ENCODE measurements at regions not wholly inside any gene's neighbourhood (a gene's known extent, or its start where the extent isn't known, plus 50 kb on each side); places are given as distances from the start of the nearest gene placed in this dataset.

DNA sequence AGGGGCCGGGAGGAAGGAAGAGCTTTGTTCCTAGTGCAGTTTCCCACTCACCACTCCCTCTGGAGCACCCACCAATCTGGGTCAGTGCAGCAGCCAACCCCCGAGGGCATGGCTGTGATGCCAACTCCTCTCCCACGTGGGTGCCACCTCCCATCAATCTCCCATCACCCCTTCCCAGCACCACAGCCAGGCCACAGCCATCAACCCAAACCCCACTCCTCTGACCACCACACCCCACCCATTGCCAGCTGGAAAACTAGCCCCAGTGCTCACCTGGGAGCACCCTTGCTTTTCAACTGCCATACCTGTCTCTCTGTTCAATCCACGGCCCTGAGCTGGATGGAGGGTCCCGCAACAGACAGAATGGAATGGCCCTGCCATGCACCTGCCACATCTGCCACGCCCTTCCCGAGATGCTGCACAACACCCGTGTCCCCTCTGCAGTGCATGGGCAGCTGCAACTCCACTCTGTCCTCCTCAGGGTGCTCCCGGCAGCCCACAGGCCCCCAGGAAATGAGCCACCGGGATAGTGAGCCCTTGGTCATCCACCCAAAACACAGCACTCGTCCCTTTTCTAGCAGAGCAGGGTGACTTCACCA, 112.4 kb upstream of the ID2 start:
- H3K36me3 ChIP-seq, result no peaks in the 10 kb centered on the region
- no peak for DNase-seq
- no peaks in the 10 kb centered on the region for H3K4me1 ChIP-seq
- H3K27me3 ChIP-seq, result no peaks in the 10 kb centered on the region
- no peak for TF ChIP-seq POLR2A (IDR thresholded peaks at IDR 0.05)
- TF ChIP-seq, protein P1, sequence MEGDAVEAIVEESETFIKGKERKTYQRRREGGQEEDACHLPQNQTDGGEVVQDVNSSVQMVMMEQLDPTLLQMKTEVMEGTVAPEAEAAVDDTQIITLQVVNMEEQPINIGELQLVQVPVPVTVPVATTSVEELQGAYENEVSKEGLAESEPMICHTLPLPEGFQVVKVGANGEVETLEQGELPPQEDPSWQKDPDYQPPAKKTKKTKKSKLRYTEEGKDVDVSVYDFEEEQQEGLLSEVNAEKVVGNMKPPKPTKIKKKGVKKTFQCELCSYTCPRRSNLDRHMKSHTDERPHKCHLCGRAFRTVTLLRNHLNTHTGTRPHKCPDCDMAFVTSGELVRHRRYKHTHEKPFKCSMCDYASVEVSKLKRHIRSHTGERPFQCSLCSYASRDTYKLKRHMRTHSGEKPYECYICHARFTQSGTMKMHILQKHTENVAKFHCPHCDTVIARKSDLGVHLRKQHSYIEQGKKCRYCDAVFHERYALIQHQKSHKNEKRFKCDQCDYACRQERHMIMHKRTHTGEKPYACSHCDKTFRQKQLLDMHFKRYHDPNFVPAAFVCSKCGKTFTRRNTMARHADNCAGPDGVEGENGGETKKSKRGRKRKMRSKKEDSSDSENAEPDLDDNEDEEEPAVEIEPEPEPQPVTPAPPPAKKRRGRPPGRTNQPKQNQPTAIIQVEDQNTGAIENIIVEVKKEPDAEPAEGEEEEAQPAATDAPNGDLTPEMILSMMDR (IDR thresholded peaks at IDR 0.05), result no peak
- H3K9me3 ChIP-seq, result no peaks in the 10 kb centered on the region
- H3K27ac ChIP-seq, result no peak overlapping the region
- H3K4me3 ChIP-seq, result no peak overlapping the region
- intact Hi-C loops (cut with DNase I; ENCODE audit: low total_unique reads), result no loop called here

DNA sequence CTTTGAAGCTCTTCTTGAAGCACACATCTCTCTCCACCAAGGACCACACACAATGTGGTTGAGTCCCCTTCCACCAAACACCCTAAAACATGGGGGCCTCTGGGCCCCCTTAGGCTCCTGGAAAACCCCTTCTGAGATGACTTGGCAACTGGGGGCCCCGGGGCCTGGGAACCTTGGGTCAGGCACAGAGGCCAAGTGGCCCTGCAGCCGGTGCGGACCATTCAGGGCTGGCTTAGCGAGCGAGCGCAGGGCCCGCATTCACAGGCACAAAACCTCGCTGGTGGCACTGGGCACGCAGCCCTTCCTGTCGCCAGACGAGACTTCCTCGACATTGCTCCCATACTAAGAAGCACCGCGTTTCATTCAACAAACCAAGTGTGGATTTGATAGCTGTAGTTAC, 111.2 kb upstream of the ID2 start:
- Histone ChIP-seq H3K36me3 (no peaks in the 10 kb centered on the region), H3K9me3 (no peaks in the 10 kb centered on the region), H3K4me1 (no peaks in the 10 kb centered on the region), H3K4me3 (no peak overlapping the region), H3K27ac (no peak overlapping the region), H3K27me3 (no peaks in the 10 kb centered on the region)
- intact Hi-C loops (cut with DNase I; ENCODE audit: low total_unique reads), result no loop called here
- TF ChIP-seq, protein P1 (IDR thresholded peaks at IDR 0.05), result no peak
- TF ChIP-seq POLR2A (IDR thresholded peaks at IDR 0.05), result no peak
- DNase-seq, result no peak

DNA sequence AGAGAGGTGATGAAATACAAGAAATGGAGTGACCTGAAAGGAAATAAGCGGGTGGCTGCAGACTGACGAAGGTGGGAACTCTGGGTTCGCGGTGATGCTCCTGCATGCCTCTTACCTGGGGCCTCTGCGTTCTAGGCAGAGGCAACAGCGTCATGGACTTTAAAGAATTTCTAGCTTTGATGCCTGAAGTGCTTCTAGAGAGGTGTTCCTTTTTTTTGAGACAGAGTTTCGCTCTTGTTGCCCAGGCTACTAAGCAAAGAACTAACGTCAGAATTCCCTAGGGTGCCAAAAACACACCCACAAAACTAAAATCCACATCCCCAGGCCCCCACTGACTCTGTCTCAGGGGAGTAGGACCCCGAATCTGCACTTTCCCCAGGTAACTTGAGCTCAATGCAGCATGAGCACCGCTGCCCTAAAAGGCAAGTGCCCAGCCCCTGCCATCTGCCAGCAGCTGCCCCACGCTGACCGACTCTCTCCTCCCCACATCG, 110.5 kb upstream of the ID2 start:
- Histone ChIP-seq H3K27me3 (no peaks in the 10 kb centered on the region), H3K4me3 (no peak overlapping the region), H3K36me3 (no peaks in the 10 kb centered on the region), H3K9me3 (no peaks in the 10 kb centered on the region), H3K27ac (no peak overlapping the region), H3K4me1 (no peaks in the 10 kb centered on the region)
- intact Hi-C loops (cut with DNase I; ENCODE audit: low total_unique reads), result no loop called here
- TF ChIP-seq, protein P1 (IDR thresholded peaks at IDR 0.05), result no peak
- TF ChIP-seq POLR2A (IDR thresholded peaks at IDR 0.05), result no peak
- no peak for DNase-seq

DNA sequence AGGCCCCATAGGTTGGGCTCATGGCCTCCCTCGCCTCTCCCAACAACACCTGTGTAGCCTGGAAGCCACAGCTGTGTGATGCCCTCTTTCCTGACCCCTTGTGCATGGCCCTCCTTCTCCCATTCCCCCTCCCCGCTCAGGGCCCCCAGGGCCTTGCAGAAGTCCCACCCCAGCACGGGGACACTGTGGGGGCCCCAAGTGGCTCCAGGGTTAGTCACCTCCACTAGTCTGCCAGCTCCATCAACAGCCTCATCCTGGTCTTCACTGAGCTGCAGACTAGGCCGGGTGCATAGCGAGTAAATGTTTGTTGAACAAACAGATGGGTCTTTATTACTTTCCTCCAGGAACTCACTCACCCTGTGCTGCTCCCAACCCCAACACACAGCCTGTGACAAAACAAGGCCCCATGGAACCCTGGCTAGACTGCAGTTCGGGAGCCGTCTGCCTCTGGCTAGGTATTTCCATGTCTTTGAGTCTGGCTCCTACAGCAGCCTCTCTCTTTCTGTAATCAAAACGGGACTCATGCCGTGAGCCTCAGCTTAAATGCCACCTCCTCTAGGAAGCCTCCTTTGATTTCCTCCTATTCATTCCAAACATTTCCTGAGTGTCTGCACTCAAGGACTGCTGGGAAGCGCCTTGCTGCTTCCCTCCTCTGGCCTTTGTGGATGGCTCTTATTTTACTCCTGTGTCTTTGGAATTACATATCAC, 109.9 kb upstream of the ID2 start:
- DNase-seq, result no peak
- no peak for TF ChIP-seq POLR2A (IDR thresholded peaks at IDR 0.05)
- TF ChIP-seq, protein P1 (IDR thresholded peaks at IDR 0.05), result no peak

DNA sequence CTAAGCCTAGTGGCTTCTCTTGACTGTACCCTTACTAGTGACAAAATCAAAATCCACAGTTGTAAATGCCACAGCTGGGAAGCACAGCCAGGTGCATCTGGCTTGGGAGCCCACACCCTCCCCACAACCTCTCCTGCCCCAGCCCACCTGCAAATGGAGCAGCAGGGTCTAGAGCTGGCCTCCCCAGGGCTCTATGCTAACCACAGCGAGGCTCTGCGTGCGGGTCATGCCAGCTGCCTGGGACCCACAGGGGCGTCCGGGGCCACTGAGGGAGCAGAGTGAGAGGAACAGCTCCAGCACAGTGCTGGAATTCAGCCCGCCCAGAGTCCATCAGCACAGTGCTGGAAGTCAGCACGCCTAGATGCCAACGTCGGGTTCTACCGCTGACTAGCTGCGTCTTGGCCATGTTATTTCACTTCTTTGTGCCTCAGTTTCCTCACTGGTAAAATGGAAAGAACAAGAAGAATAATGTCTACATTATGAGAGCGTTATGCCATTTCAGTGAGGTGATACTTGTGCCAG, 109.1 kb upstream of the ID2 start:
- Histone ChIP-seq H3K27ac (no peak overlapping the region), H3K9me3 (no peaks in the 10 kb centered on the region), H3K27me3 (no peaks in the 10 kb centered on the region), H3K4me1 (no peaks in the 10 kb centered on the region), H3K36me3 (no peaks in the 10 kb centered on the region), H3K4me3 (no peak overlapping the region)
- TF ChIP-seq, protein P1 (IDR thresholded peaks at IDR 0.05), result no peak
- no peak for TF ChIP-seq POLR2A (IDR thresholded peaks at IDR 0.05)
- DNase-seq, result no peak
- intact Hi-C loops (cut with DNase I; ENCODE audit: low total_unique reads), result no loop called here

More for the DNA sequence above, 109.9 kb upstream of the ID2 start:
- Histone ChIP-seq H3K9me3 (no peaks in the 10 kb centered on the region), H3K36me3 (no peaks in the 10 kb centered on the region), H3K4me1 (no peaks in the 10 kb centered on the region), H3K27ac (no peak overlapping the region), H3K4me3 (no peak overlapping the region), H3K27me3 (no peaks in the 10 kb centered on the region)
- intact Hi-C loops (cut with DNase I; ENCODE audit: low total_unique reads), result no loop called here
